SK-N-MC (cell line): ENCODE measurements at regions not wholly inside any gene's neighbourhood (a gene's known extent, or its start where the extent isn't known, plus 50 kb on each side); places are given as distances from the start of the nearest gene placed in this dataset.

Experiments used
- DNase-seq: peaks from one replicate; pipeline ENCODE4 v3.0.0-alpha.2; 2011; ENCODE audit warnings: low read depth, low spot score
- H3K27ac ChIP-seq: fragments of 200-600 bp; sonication (generic); 2 replicates; pipeline ENCODE4 v1.5.1; 2016; ENCODE audit warnings: mixed run types
- H3K36me3 ChIP-seq: fragments of 200-600 bp; sonication (generic); 2 replicates; pipeline ENCODE4 v1.6.1; 2017; ENCODE audit warnings: antibody characterized with exemption, low read length, mixed read lengths; ENCODE audit not compliant: insufficient read depth
- H3K4me3 ChIP-seq: fragments of 200-600 bp; sonication (generic); 2 replicates; pipeline ENCODE4 v1.5.1; 2016
- H3K9ac ChIP-seq: fragments of 200-600 bp; sonication (generic); 2 replicates; pipeline ENCODE4 v1.8.0; 2017; ENCODE audit warnings: mixed run types, mixed read lengths; ENCODE audit not compliant: insufficient read length
- H3K9me3 ChIP-seq: fragments of 200-600 bp; sonication (generic); 2 replicates; pipeline ENCODE4 v1.6.1; 2017; ENCODE audit warnings: low read depth, mild to moderate bottlenecking, antibody characterized with exemption, low read length, moderate library complexity, mixed read lengths
- EZH2 ChIP-seq: fragments of 200-600 bp; sonication (generic); IDR thresholded peaks from one replicate; pipeline ENCODE4 v1.6.1; 2017; ENCODE audit warnings: antibody characterized with exemption
- FOXP2 ChIP-seq: optimal IDR thresholded peaks from 2 replicates; pipeline ENCODE3; 2011; ENCODE audit warnings: mild to moderate bottlenecking, moderate library complexity; ENCODE audit not compliant: insufficient read depth; ENCODE audit errors: extremely low read length, control extremely low read depth
- POLR2AphosphoS5 ChIP-seq: IDR thresholded peaks from 2 replicates; pipeline ENCODE4 v1.6.1; 2012; ENCODE audit warnings: mild to moderate bottlenecking, low read depth, low read length, borderline replicate concordance

DNA sequence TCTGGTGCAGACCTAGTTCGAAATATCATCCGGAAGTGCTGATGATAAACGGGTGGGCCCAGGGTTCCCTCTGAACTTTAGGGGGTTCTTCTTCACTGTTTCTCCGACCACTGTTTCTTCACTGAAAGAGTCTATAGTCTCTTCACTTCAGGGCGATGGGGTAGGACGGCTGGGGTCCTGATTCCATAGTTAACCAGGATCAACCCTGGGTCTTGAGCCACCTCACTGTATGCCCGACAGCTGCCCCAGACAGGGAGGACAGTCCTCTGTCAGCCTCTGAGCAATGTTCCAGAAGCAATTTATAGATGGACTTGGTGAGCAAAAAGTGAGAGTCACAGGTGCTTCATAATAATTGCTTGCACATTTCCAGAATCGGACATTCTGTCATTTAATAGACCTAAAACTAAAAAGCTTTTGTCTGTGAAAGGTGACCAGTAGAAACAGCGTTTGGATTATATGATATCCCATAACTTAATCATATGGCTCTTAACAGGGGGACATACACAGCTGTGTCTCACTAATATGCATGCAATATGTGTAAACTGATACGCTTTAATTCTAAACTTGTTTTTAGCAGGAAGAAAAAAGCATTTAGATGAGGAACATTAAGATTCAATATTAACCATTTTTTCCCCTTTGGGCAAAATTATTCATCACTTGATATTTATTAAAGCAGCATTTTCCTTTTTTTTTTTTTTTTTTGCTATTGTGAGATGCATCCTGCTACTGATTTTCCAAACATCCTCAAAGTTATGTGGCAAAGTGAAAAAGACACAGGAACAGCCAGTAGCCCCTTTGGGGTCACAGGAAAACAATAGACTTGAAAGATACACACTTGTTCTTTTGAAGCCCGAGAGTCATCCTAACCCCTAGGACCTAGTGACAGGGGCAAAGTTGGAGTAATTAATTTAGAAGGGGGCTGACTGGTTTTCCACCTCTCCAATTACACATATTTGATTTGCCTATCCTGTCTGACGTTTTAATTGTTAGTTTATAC is 277.0 kb downstream of the ZNF536 start:
- peak overlapping the region; percentile 58 for H3K4me3 ChIP-seq
- no peaks in the 10 kb centered on the region for H3K36me3 ChIP-seq
- no peak for TF ChIP-seq FOXP2
- TF ChIP-seq EZH2, result no peak
- no peak for TF ChIP-seq POLR2AphosphoS5
- DNase-seq, result no peak
- H3K9ac ChIP-seq, result peak overlapping the region; percentile 1
- H3K27ac ChIP-seq, result no peak overlapping the region
- no peaks in the 10 kb centered on the region for H3K9me3 ChIP-seq

DNA sequence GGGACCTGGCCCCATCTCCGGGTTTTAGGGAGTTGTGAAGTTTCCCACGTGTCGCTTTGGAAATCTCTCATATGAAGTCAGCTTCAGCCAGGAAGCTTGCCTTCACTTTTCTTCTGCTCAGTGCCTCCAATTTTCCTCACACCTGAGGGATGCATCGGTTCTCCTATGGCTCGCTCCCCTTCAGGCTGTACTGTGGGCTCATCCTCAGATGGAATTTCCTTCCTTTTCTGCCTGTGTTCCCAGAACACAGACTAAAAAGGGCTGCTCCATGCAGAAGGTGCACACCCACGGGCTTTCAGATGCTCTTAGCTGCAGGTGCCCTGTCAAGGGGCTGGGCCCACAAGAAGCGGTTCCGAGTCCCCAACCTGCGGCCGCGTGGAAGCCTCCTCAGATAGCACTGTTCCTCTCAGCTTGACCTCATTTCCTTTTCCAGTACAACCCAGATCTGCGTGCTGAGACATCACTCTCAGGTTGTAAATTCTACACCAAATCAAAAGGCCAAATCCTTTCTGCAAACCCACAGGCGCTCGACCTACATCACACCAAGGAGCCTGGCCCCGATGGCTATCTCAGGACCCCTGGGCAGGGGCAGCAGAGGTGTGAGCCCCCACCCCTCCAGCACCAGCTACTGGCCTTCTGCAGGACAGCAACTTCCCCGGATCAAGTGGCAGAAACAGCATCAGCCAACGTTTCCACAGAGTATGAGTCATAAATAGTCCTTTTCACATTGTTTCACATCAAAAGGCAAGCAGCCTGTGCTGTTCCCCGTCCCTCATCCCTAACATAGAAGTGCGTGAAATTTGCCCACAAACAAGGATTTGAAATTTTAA is 275.9 kb downstream of the ZNF536 start:
- Histone ChIP-seq H3K27ac (no peak overlapping the region), H3K9ac (no peak overlapping the region), H3K9me3 (no peaks in the 10 kb centered on the region), H3K4me3 (no peak overlapping the region), H3K36me3 (no peaks in the 10 kb centered on the region)
- TF ChIP-seq FOXP2 (no peak), EZH2 (no peak), POLR2AphosphoS5 (no peak)
- DNase-seq, result no peak

DNA sequence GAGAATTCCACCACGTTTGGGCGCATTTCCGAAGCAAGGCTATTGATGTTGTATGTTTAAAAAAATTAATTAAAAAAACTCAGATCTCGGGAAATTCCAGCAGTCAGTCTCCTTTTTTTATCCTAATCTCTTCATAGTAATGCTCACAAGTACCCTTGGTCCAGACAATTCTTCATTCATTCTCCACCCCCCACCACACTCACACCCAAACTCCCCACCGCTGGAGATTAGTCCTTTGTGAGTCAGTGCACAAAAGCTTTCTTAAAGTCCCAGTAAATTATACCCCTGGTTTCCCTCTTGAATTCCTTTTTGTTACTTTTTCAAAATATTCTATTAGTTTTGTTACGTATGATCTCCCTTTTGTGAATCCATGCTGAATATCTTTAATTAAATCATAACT is 274.6 kb downstream of the ZNF536 start:
- Histone ChIP-seq H3K9me3 (no peaks in the 10 kb centered on the region), H3K27ac (no peak overlapping the region), H3K9ac (no peak overlapping the region), H3K36me3 (no peaks in the 10 kb centered on the region), H3K4me3 (no peak overlapping the region)
- DNase-seq, result no peak
- no peak for TF ChIP-seq POLR2AphosphoS5
- no peak for TF ChIP-seq FOXP2
- no peak for TF ChIP-seq EZH2

DNA sequence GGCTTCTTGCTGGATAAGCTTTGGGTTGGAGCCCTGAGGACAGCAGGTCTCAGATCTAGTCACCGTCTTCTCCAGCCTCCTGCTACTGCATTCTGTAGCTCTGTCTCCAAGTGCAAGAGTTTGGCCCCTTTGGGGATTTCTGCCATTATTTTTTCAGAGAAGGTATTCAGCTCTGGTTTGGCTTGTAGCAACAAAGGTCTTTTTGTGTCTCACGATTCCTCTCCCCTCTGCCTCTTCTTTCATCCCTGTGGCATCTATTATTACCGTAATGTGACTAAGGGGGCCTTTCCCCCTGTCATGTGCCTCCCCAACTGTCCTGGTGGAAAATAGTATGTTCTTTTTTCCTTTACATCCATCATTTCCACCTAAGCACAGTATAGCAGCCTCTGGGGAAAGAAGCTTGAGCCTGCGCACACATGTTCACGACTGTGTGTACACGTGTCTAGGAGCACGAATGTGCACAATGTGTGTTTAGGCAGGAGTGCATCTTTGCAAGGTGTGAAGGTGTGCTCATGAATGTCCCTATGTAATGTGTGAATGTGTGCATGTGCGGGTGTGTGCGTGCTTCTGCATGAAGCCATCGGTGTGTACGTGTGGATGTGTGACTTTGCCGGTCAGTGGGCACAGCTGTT is 273.9 kb downstream of the ZNF536 start:
- no peak for DNase-seq

DNA sequence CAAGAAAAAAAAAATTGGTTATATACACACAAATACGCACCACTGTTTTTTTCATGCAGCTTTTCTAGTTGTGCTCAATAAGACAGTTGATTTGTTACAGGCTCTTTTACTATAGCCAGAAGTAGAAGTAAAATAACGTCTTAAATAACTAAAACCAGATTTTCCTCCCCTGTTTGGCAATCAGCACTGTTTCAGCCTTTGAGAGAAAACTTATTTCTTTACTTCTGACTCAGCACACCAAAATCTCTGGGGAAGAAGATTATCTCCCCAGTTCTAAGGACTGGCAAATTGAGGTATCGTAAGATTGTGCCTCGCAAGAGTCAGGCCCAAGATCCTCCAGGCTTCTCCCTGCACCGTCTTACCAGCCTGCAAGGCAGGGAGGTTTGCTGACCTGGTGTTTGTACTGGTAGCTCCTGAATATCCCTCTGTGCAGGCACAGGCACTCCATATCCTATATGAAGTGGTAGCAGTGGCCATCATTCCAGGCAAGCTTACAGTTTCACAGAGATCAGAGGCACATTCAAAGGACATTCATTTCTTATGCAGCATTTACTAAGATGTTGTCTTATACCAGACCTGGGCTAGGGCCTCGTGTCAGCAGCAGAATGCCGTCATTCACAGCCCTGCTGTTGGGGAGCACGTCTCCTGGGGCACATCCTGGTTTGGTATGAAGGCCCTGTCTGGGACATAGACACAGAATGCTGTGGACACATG is 268.2 kb downstream of the ZNF536 start:
- Histone ChIP-seq H3K36me3 (no peaks in the 10 kb centered on the region), H3K4me3 (no peak overlapping the region), H3K9ac (no peak overlapping the region), H3K9me3 (no peaks in the 10 kb centered on the region), H3K27ac (no peak overlapping the region)
- no peak for DNase-seq
- TF ChIP-seq POLR2AphosphoS5, result no peak
- TF ChIP-seq EZH2, result no peak
- no peak for TF ChIP-seq FOXP2

More for the DNA sequence above, 273.9 kb downstream of the ZNF536 start:
- Histone ChIP-seq H3K9me3 (no peaks in the 10 kb centered on the region), H3K4me3 (no peak overlapping the region), H3K27ac (no peak overlapping the region), H3K36me3 (no peaks in the 10 kb centered on the region), H3K9ac (no peak overlapping the region)
- no peak for TF ChIP-seq POLR2AphosphoS5
- no peak for TF ChIP-seq EZH2
- no peak for TF ChIP-seq FOXP2

DNA sequence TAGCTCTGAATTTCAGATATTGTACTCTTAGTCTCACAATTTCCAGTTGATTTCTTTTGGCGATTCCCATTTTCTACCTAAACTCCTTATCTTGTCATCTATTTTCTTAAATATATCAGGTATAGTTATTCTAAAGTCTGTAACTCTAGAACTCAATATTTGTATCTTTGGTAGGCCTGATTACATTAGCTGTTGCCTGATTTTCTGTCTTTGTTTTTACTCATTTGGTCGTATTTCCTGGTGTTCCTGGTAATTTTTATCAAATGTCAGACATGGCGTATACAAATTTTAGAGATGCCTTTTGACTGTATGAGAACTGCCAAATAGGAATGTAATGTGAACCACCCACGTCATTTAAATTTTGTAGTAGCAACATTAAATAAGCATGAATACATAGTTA is 266.7 kb downstream of the ZNF536 start:
- DNase-seq, result no peak
- H3K9ac ChIP-seq, result no peak overlapping the region
- no peak overlapping the region for H3K27ac ChIP-seq
- no peaks in the 10 kb centered on the region for H3K36me3 ChIP-seq
- TF ChIP-seq EZH2 (no peak), FOXP2 (no peak), POLR2AphosphoS5 (no peak)
- no peaks in the 10 kb centered on the region for H3K9me3 ChIP-seq
- H3K4me3 ChIP-seq, result no peak overlapping the region

DNA sequence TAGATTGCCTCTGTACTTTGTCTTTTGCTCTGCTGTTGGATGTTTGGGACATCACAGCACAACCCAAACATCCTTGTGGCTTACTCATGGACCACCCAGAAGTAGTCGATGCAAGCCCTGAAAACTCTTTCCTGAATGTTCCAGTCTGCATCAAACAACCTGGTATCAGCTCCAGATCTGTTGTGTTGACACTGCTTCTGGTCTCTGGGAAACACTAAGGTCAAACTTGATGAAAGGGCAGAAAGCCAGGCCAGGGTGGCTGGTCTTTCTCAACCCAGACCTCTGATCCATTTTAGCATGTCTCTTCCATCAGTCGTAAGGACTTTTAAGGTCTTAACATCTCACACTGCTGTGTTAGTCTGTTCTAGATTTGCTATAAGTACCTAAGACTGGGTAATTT is 265.7 kb downstream of the ZNF536 start:
- no peak overlapping the region for H3K9ac ChIP-seq
- H3K27ac ChIP-seq, result no peak overlapping the region
- no peak overlapping the region for H3K4me3 ChIP-seq
- H3K36me3 ChIP-seq, result no peaks in the 10 kb centered on the region
- no peak for DNase-seq
- TF ChIP-seq FOXP2 (no peak), EZH2 (no peak), POLR2AphosphoS5 (no peak)
- H3K9me3 ChIP-seq, result no peaks in the 10 kb centered on the region
